H9 (cell line): ENCODE measurements at regions not wholly inside any gene's neighbourhood (a gene's known extent, or its start where the extent isn't known, plus 50 kb on each side); places are given as distances from the start of the nearest gene placed in this dataset.
"Not testable (repeated sequence)": the region's sequence is repeated elsewhere in the genome, so short reads cannot be mapped to it uniquely, and the experiment has no call there.

ENCODE experiments used
- DNase-seq: peaks from one replicate; pipeline ENCODE4 v3.0.0-alpha.2; 2017
- H2AFZ ChIP-seq: one replicate; pipeline ENCODE4 v1.6.1; 2013; ENCODE audit warnings: mild to moderate bottlenecking, low read length, control low read depth, moderate library complexity
- H2AK5ac ChIP-seq: 2 replicates; pipeline ENCODE4 v1.6.1; 2013; ENCODE audit warnings: low read length, control low read depth, mixed read lengths; ENCODE audit not compliant: insufficient read length
- H2BK120ac ChIP-seq: one replicate; pipeline ENCODE4 v1.6.1; 2013; ENCODE audit warnings: low read depth, mild to moderate bottlenecking, low read length, control low read depth, inconsistent platforms; ENCODE audit not compliant: poor library complexity, severe bottlenecking
- H2BK12ac ChIP-seq: 2 replicates; pipeline ENCODE4 v1.6.1; 2013; ENCODE audit warnings: low read length, control low read depth, mixed read lengths, low read depth; ENCODE audit not compliant: insufficient read length
- H2BK15ac ChIP-seq: 2 replicates; pipeline ENCODE4 v1.6.1; 2013; ENCODE audit warnings: low read depth, low read length, control low read depth
- H2BK20ac ChIP-seq: one replicate; pipeline ENCODE4 v1.6.1; 2013; ENCODE audit warnings: low read depth, mild to moderate bottlenecking, low read length, control low read depth, inconsistent platforms; ENCODE audit not compliant: poor library complexity, severe bottlenecking
- H2BK5ac ChIP-seq: 2 replicates; pipeline ENCODE4 v1.6.1; 2013; ENCODE audit warnings: low read length, control low read depth, mixed read lengths; ENCODE audit not compliant: insufficient read length
- H3K14ac ChIP-seq: 2 replicates; pipeline ENCODE4 v1.6.1; 2013; ENCODE audit warnings: low read length, control low read depth; ENCODE audit not compliant: insufficient read depth
- H3K18ac ChIP-seq: 2 replicates; pipeline ENCODE4 v1.6.1; 2013; ENCODE audit warnings: low read depth, mild to moderate bottlenecking, mixed read lengths, low read length, control low read depth; ENCODE audit not compliant: insufficient read length
- H3K23ac ChIP-seq: 2 replicates; pipeline ENCODE4 v1.6.1; 2013; ENCODE audit warnings: low read length, control low read depth, mixed read lengths, low read depth; ENCODE audit not compliant: insufficient read length
- H3K23me2 ChIP-seq: 2 replicates; pipeline ENCODE4 v1.6.1; 2013; ENCODE audit warnings: low read depth, mild to moderate bottlenecking, mixed read lengths, low read length, control low read depth; ENCODE audit not compliant: insufficient read length, poor library complexity, severe bottlenecking
- H3K27ac ChIP-seq: 2 replicates; pipeline ENCODE4 v1.5.1; 2013; ENCODE audit warnings: low read length, control low read depth, mixed read lengths, low read depth; ENCODE audit not compliant: insufficient read length
- H3K27me3 ChIP-seq: 2 replicates; pipeline ENCODE4 v1.6.1; 2013; ENCODE audit warnings: low read length, control low read depth, inconsistent platforms; ENCODE audit not compliant: insufficient read depth
- H3K4ac ChIP-seq: 2 replicates; pipeline ENCODE4 v1.6.1; 2013; ENCODE audit warnings: low read depth, mild to moderate bottlenecking, control low read depth, inconsistent platforms, low read length, moderate library complexity
- H3K4me1 ChIP-seq: 2 replicates; pipeline ENCODE4 v1.6.1; 2013; ENCODE audit warnings: low read length, control low read depth, inconsistent platforms; ENCODE audit not compliant: insufficient read depth
- H3K4me2 ChIP-seq: 2 replicates; pipeline ENCODE4 v1.6.1; 2013; ENCODE audit warnings: low read length, control low read depth, mixed read lengths; ENCODE audit not compliant: insufficient read length, insufficient read depth
- H3K56ac ChIP-seq: 2 replicates; pipeline ENCODE4 v1.6.1; 2013; ENCODE audit warnings: low read depth, mild to moderate bottlenecking, mixed read lengths, low read length, control low read depth; ENCODE audit not compliant: insufficient read length
- H3K79me1 ChIP-seq: 2 replicates; pipeline ENCODE4 v1.6.1; 2013; ENCODE audit warnings: low read depth, mild to moderate bottlenecking, moderate library complexity, low read length, control low read depth, inconsistent platforms; ENCODE audit not compliant: insufficient read depth, poor library complexity, severe bottlenecking
- H3K79me2 ChIP-seq: 2 replicates; pipeline ENCODE4 v1.6.1; 2013; ENCODE audit warnings: low read length, control low read depth, inconsistent platforms; ENCODE audit not compliant: insufficient read depth
- H3K9ac ChIP-seq: 2 replicates; pipeline ENCODE4 v1.6.1; 2013; ENCODE audit warnings: low read length, control low read depth, mixed read lengths; ENCODE audit not compliant: insufficient read length; ENCODE audit errors: extremely low read depth
- H3K9me3 ChIP-seq: one replicate; pipeline ENCODE4 v1.6.1; 2013; ENCODE audit warnings: low read depth, low read length, inconsistent platforms; ENCODE audit not compliant: control insufficient read depth
- H3T11ph ChIP-seq: one replicate; pipeline ENCODE4 v1.6.1; 2013; ENCODE audit warnings: mild to moderate bottlenecking, low read length, control low read depth, inconsistent platforms
- H4K20me1 ChIP-seq: one replicate; pipeline ENCODE4 v1.6.1; 2013; ENCODE audit not compliant: control insufficient read depth, insufficient read length, insufficient read depth
- H4K5ac ChIP-seq: 2 replicates; pipeline ENCODE4 v1.6.1; 2013; ENCODE audit warnings: low read depth, mild to moderate bottlenecking, mixed read lengths, low read length, control low read depth; ENCODE audit not compliant: insufficient read length
- H4K8ac ChIP-seq: replicated peaks from 2 replicates; pipeline ENCODE4 v1.6.1; 2013; ENCODE audit warnings: low read length, control low read depth, mixed read lengths, low read depth; ENCODE audit not compliant: insufficient read length
- H4K91ac ChIP-seq: 2 replicates; pipeline ENCODE4 v1.6.1; 2013; ENCODE audit warnings: low read depth, mild to moderate bottlenecking, moderate library complexity, mixed read lengths, low read length, control low read depth; ENCODE audit not compliant: insufficient read length
- H3K27ac Mint-ChIP-seq, 3 experiments: 2 replicates in 2 of 3; 3 replicates in 1 of 3; pipeline ENCODE4 v1.8.0; 2020 to 2021; ENCODE audit warnings: mixed read lengths in 3 of 3, mild to moderate bottlenecking in 1 of 3, moderate library complexity in 1 of 3
- H3K27me3 Mint-ChIP-seq: 2 replicates; pipeline ENCODE4 v1.8.0; 2021; ENCODE audit warnings: low read depth, mild to moderate bottlenecking, moderate library complexity, mixed read lengths
- H3K36me3 Mint-ChIP-seq, 3 experiments: 2 replicates in 2 of 3; 3 replicates in 1 of 3; pipeline ENCODE4 v1.8.0; 2020 to 2021; ENCODE audit warnings: low read depth in 3 of 3, mixed read lengths in 3 of 3; ENCODE audit not compliant: insufficient read depth in 1 of 3
- H3K4me1 Mint-ChIP-seq, 2 experiments: 2 replicates each; pipeline ENCODE4 v1.8.0; 2020; ENCODE audit warnings: mixed read lengths in 2 of 2
- H3K4me3 Mint-ChIP-seq, 2 experiments: 2 replicates in 1 of 2; 3 replicates in 1 of 2; pipeline ENCODE4 v1.8.0; 2020 to 2021; ENCODE audit warnings: mild to moderate bottlenecking in 2 of 2, mixed read lengths in 2 of 2, moderate library complexity in 1 of 2
- H3K9me3 Mint-ChIP-seq, 2 experiments: 2 replicates in 1 of 2; 3 replicates in 1 of 2; pipeline ENCODE4 v1.8.0; 2020; ENCODE audit warnings: mild to moderate bottlenecking in 2 of 2, mixed read lengths in 2 of 2, moderate library complexity in 1 of 2
- WGBS: extraction: QIAGEN DNeasy Blood & Tissue Kit; methylation state at CpG from one replicate; pipeline ENCODE4 v1.1.7; 2013; ENCODE audit warnings: missing lambda C conversion rate, low lambda C conversion rate, mixed read lengths; ENCODE audit not compliant: insufficient read length; ENCODE audit errors: extremely low coverage; 5-methylcytosine and 5-hydroxymethylcytosine counted together

- not testable (repeated sequence) for H3K4ac ChIP-seq, H3K4me1 ChIP-seq, H2BK15ac ChIP-seq, H4K5ac ChIP-seq, H2BK120ac ChIP-seq, H3K27me3 Mint-ChIP-seq, H2AK5ac ChIP-seq, H3K27ac Mint-ChIP-seq, H3K4me3 Mint-ChIP-seq, H2BK20ac ChIP-seq, H4K91ac ChIP-seq, H3K9me3 ChIP-seq, H4K8ac ChIP-seq, H3K4me2 ChIP-seq, H2BK5ac ChIP-seq, H4K20me1 ChIP-seq, DNase-seq, H3K9ac ChIP-seq, H3K23ac ChIP-seq, H2BK12ac ChIP-seq, H3K14ac ChIP-seq, H3K23me2 ChIP-seq, H3T11ph ChIP-seq, H3K27ac ChIP-seq, H2AFZ ChIP-seq, H3K4me1 Mint-ChIP-seq, H3K56ac ChIP-seq, H3K79me1 ChIP-seq, H3K27me3 ChIP-seq, H3K18ac ChIP-seq, H3K79me2 ChIP-seq
- no CpG with 5 or more reads among the region's 14 CpGs for WGBS
- H3K9me3 Mint-ChIP-seq: peaks cover 31 to 32% of the 10 kb centered on the region in 2 experiments
- peaks cover 16 to 29% (median 20%) of the 10 kb centered on the region in 3 experiments for H3K36me3 Mint-ChIP-seq
Measured at GRCh38 chr5:102688581-102689342, 66.3 kb upstream of the PAM start.
